SKM-1 (cell line): ENCODE measurements at regions not wholly inside any gene's neighbourhood (a gene's known extent, or its start where the extent isn't known, plus 50 kb on each side); places are given as distances from the start of the nearest gene placed in this dataset.
"Not testable (repeated sequence)": the region's sequence is repeated elsewhere in the genome, so short reads cannot be mapped to it uniquely, and the experiment has no call there.

Source experiments
- DNase-seq: peaks from one replicate; lab custom pipeline; 2025; ENCODE audit not compliant: unreplicated experiment; lab: John Stamatoyannopoulos, UW

- no peak for DNase-seq
These were observed 103.9 kb upstream of the SEC14L1 start for GRCh38 chr17:77036841-77037381.

GRCh38 chr17:77037943-77038342 is 102.8 kb upstream of the SEC14L1 start:
- DNase-seq: no peak

GRCh38 chr17:77038884-77039555 is 101.7 kb upstream of the SEC14L1 start:
- no peak for DNase-seq

- no peak for DNase-seq
These were observed 98.1 kb upstream of the SEC14L1 start for GRCh38 chr17:77042476-77043231.

- no peak for DNase-seq
These were observed 95.2 kb upstream of the SEC14L1 start for GRCh38 chr17:77045441-77046041.

- DNase-seq: no peak
These were observed 91.3 kb upstream of the SEC14L1 start for GRCh38 chr17:77049440-77049839.

GRCh38 chr17:77050901-77051300 is 89.9 kb upstream of the SEC14L1 start:
- DNase-seq: not testable (repeated sequence)

GRCh38 chr17:77054936-77055335 is 85.8 kb upstream of the SEC14L1 start:
- DNase-seq: no peak

- DNase-seq: no peak
These were observed 85.3 kb upstream of the SEC14L1 start for GRCh38 chr17:77055453-77055852.

GRCh38 chr17:77058016-77058415 is 82.8 kb upstream of the SEC14L1 start:
- DNase-seq: no peak

- DNase-seq: no peak
These were observed 79.1 kb upstream of the SEC14L1 start for GRCh38 chr17:77061669-77062068.

GRCh38 chr17:77064598-77064997 is 76.2 kb upstream of the SEC14L1 start:
- no peak for DNase-seq

GRCh38 chr17:77066165-77066564 is 74.6 kb upstream of the SEC14L1 start:
- no peak for DNase-seq

- not testable (repeated sequence) for DNase-seq
These were observed 73.9 kb upstream of the SEC14L1 start for GRCh38 chr17:77066726-77067409.

GRCh38 chr17:77068915-77069314 is 71.9 kb upstream of the SEC14L1 start:
- no peak for DNase-seq

- DNase-seq: no peak
These were observed 69.9 kb upstream of the SEC14L1 start for GRCh38 chr17:77070888-77071279.

GRCh38 chr17:77071925-77072490 is 68.8 kb upstream of the SEC14L1 start:
- DNase-seq: no peak

- DNase-seq: no peak
These were observed 68.1 kb upstream of the SEC14L1 start for GRCh38 chr17:77072670-77073069.

- no peak for DNase-seq
These were observed 66.1 kb upstream of the SEC14L1 start for GRCh38 chr17:77074681-77075080.

GRCh38 chr17:77076124-77076830 is 64.5 kb upstream of the SEC14L1 start:
- no peak for DNase-seq
